Retina (tissue), 1 donor: ENCODE measurements at regions not wholly inside any gene's neighbourhood (a gene's known extent, or its start where the extent isn't known, plus 50 kb on each side); places are given as distances from the start of the nearest gene placed in this dataset.

ENCODE experiments used
- DNase-seq: peaks from one replicate; pipeline ENCODE4 v3.0.0-alpha.2; 2016

DNA sequence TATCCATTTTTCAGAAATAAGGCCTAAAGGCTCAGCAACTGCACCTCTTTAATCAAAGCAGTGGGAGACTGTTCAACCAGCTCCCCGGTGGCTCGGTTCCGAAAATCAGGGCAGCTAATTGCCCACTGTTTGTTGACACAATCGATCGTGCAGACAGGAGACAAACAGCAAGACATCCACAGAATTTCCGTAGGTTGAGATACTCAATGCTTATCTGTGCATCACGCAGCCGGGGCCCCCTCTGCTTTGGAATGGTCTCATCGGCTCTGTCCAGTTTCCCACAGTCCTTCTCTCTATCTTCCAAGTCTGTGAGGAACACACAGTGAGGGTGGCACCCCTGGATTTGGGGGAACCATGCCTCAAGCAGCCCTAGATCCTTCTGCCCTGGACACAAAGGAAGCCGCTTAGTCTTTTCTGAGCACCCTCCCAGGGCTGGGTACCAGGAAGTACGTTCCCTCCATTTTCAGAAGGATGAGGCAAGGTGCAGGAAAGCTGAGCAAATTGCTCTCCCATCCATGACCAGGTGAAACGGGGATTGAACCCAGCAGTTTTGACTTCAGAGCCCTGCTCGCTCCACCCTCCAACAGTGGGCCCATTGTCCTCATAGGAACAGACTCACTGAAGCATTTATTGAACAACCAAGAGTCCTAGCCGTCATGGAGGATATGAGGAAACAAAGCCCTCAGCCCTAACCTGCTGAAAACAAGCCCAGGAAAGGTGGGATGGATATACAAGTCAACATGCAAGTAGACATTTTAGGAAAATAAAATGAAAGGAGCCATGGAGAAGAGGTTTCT is 70.7 kb downstream of the C16orf95 start:
- no peak for DNase-seq

DNA sequence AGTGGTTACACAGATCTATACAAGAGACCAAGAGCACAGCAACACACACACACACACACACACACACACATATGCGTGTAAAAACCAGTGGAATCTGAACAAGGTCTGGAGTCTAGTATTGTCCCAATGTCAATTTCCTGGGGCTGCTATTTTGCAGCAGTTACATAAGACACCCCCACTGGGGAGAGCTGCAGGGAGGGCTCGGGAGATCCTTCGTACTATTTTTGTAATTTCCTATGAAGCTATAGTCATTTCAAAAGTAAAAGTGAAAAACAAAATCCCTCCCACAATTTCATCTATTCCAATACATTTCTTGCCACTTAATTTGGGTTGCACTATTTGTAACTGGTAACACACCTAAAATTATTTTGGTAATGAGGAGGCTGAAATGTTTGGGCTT is 68.5 kb downstream of the C16orf95 start:
- no peak for DNase-seq

DNA sequence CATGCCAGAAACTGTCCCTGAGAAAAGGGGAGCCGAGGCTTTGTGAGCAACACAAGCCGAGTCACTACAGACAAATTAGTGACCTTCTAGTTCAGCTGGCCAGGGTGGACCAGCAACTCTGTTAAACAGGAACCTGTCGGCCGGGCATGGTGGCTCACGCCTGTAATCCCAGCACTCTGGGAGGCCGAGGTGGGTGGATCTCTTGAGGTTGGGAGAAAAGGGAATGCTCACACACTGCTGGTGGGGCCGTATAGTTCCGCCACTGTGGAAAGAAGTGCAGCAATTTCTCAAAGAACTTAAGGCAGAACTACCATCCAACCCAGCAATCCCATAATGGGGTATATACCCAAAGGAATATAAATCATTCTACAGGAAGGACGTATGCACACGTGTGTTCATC is 67.8 kb downstream of the C16orf95 start:
- DNase-seq, result no peak

- DNase-seq, result no peak
Observed at GRCh38 chr16:87250431-87250960, 66.7 kb downstream of the C16orf95 start.

DNA sequence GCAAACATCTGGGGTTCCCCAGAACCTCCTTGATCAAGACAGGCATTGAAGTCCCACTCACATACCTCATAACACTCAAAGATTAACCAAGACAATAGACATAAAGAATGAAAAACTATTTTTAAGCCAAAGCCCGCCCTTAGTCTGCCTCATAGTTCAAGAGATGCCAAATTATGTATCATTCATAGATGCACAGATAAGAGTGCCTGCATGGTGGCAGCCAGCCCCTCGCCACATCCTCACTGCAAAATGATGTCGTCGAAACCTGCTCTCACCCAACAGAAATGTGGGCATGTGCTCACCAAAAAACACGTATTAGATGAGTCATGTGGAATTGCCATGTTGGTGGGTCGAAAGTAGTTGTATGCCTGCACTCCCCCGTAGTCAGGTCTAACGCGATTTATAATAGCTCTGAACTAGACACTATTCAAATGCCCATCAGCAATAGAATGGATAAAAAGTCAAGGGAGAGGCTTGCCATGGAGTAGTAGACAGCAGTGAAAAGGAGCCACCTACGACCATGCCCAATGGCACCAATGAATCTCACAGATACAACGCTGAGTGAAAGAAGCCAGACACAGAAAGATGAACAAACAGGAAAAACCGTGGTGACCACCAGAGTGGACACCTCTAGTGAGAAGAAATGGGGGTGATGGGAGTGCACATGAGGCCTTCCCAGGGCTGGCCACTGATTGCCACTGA is 64.8 kb downstream of the C16orf95 start:
- DNase-seq, result no peak
